Glutamatergic neuron (in vitro differentiated cells): ENCODE measurements at regions not wholly inside any gene's neighbourhood (a gene's known extent, or its start where the extent isn't known, plus 50 kb on each side); places are given as distances from the start of the nearest gene placed in this dataset.

Source experiments
- DNase-seq: peaks from one replicate; pipeline ENCODE4 v3.0.0; 2022
- H3K27ac Mint-ChIP-seq: one replicate; pipeline ENCODE4 v1.8.0; 2020; ENCODE audit warnings: mild to moderate bottlenecking, mixed read lengths, inconsistent platforms; ENCODE audit not compliant: unreplicated experiment
- H3K27me3 Mint-ChIP-seq: one replicate; pipeline ENCODE4 v1.8.0; 2020; ENCODE audit warnings: mild to moderate bottlenecking, moderate library complexity, mixed read lengths, inconsistent platforms; ENCODE audit not compliant: unreplicated experiment
- H3K36me3 Mint-ChIP-seq: one replicate; pipeline ENCODE4 v1.8.0; 2020; ENCODE audit warnings: mild to moderate bottlenecking, mixed read lengths, inconsistent platforms; ENCODE audit not compliant: unreplicated experiment
- H3K4me1 Mint-ChIP-seq: one replicate; pipeline ENCODE4 v1.8.0; 2020; ENCODE audit warnings: mild to moderate bottlenecking, low read depth, mixed read lengths, inconsistent platforms; ENCODE audit not compliant: unreplicated experiment
- H3K4me3 Mint-ChIP-seq: one replicate; pipeline ENCODE4 v1.8.0; 2020; ENCODE audit warnings: mild to moderate bottlenecking, mixed read lengths, inconsistent platforms; ENCODE audit not compliant: unreplicated experiment
- H3K9me3 Mint-ChIP-seq: one replicate; pipeline ENCODE4 v1.8.0; 2020; ENCODE audit warnings: mild to moderate bottlenecking, moderate library complexity, mixed read lengths, inconsistent platforms; ENCODE audit not compliant: unreplicated experiment
- TF ChIP-seq, protein P1 (sequence below): fragments of 200-600 bp; sonication (generic); IDR thresholded peaks from one replicate; pipeline ENCODE4 v1.5.0; 2021; ENCODE audit not compliant: partially characterized antibody, unreplicated experiment

- TF ChIP-seq, protein P1, sequence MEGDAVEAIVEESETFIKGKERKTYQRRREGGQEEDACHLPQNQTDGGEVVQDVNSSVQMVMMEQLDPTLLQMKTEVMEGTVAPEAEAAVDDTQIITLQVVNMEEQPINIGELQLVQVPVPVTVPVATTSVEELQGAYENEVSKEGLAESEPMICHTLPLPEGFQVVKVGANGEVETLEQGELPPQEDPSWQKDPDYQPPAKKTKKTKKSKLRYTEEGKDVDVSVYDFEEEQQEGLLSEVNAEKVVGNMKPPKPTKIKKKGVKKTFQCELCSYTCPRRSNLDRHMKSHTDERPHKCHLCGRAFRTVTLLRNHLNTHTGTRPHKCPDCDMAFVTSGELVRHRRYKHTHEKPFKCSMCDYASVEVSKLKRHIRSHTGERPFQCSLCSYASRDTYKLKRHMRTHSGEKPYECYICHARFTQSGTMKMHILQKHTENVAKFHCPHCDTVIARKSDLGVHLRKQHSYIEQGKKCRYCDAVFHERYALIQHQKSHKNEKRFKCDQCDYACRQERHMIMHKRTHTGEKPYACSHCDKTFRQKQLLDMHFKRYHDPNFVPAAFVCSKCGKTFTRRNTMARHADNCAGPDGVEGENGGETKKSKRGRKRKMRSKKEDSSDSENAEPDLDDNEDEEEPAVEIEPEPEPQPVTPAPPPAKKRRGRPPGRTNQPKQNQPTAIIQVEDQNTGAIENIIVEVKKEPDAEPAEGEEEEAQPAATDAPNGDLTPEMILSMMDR = no peak
- Mint-ChIP-seq H3K36me3 (no peaks in the 10 kb centered on the region), H3K27ac (no peak overlapping the region), H3K4me1 (no peaks in the 10 kb centered on the region), H3K27me3 (no peaks in the 10 kb centered on the region), H3K9me3 (no peaks in the 10 kb centered on the region), H3K4me3 (no peak overlapping the region)
- no peak for DNase-seq
Observed at GRCh38 chr11:24239930-24240329, 256.9 kb upstream of the LUZP2 start.

GRCh38 chr11:24240496-24241175 is 256.2 kb upstream of the LUZP2 start:
- Mint-ChIP-seq H3K4me1 (no peaks in the 10 kb centered on the region), H3K4me3 (no peak overlapping the region), H3K27me3 (no peaks in the 10 kb centered on the region), H3K27ac (no peak overlapping the region), H3K36me3 (no peaks in the 10 kb centered on the region), H3K9me3 (no peaks in the 10 kb centered on the region)
- no peak for DNase-seq
- TF ChIP-seq, protein P1 = no peak

- Mint-ChIP-seq H3K27me3 (no peaks in the 10 kb centered on the region), H3K9me3 (no peaks in the 10 kb centered on the region), H3K27ac (no peak overlapping the region), H3K4me1 (no peaks in the 10 kb centered on the region), H3K36me3 (no peaks in the 10 kb centered on the region), H3K4me3 (no peak overlapping the region)
- TF ChIP-seq, protein P1 = no peak
- no peak for DNase-seq
Observed at GRCh38 chr11:24246715-24247114, 250.1 kb upstream of the LUZP2 start.

- Mint-ChIP-seq H3K36me3 (no peaks in the 10 kb centered on the region), H3K27ac (no peak overlapping the region), H3K4me1 (no peaks in the 10 kb centered on the region), H3K27me3 (no peaks in the 10 kb centered on the region), H3K4me3 (no peak overlapping the region), H3K9me3 (no peaks in the 10 kb centered on the region)
- TF ChIP-seq, protein P1 = no peak
- no peak for DNase-seq
Observed at GRCh38 chr11:24247846-24248245, 249.0 kb upstream of the LUZP2 start.

GRCh38 chr11:24249921-24250320 is 246.9 kb upstream of the LUZP2 start:
- no peaks in the 10 kb centered on the region for H3K4me1 Mint-ChIP-seq
- no peaks in the 10 kb centered on the region for H3K27me3 Mint-ChIP-seq
- DNase-seq = no peak
- no peaks in the 10 kb centered on the region for H3K9me3 Mint-ChIP-seq
- TF ChIP-seq, protein P1 = no peak
- no peak overlapping the region for H3K4me3 Mint-ChIP-seq
- H3K27ac Mint-ChIP-seq = no peak overlapping the region
- H3K36me3 Mint-ChIP-seq = no peaks in the 10 kb centered on the region
